Epithelial cell of proximal tubule (primary cell): ENCODE measurements at regions not wholly inside any gene's neighbourhood (a gene's known extent, or its start where the extent isn't known, plus 50 kb on each side); places are given as distances from the start of the nearest gene placed in this dataset.

ENCODE experiments used
- DNase-seq: peaks from one replicate; pipeline ENCODE4 v3.0.0-alpha.2; 2011; ENCODE audit warnings: low read depth
- H3K4me3 ChIP-seq: 2 replicates; pipeline ENCODE4 v1.5.1; 2011; ENCODE audit warnings: low read depth, mild to moderate bottlenecking, low read length
- CTCF ChIP-seq: conservative IDR thresholded peaks from 2 replicates; pipeline ENCODE4 v1.5.1; 2012; ENCODE audit warnings: low read depth, mild to moderate bottlenecking, low read length

- TF ChIP-seq CTCF, result no peak
- no peak for DNase-seq
- no peak overlapping the region for H3K4me3 ChIP-seq
These were observed 93.2 kb upstream of the SOX1 start for GRCh38 chr13:111973605-111974340.

GRCh38 chr13:111974341-111974640 lies 92.7 kb upstream of the SOX1 start:
- no peak for DNase-seq
- H3K4me3 ChIP-seq, result no peak overlapping the region
- no peak for TF ChIP-seq CTCF

- no peak for TF ChIP-seq CTCF
- no peak overlapping the region for H3K4me3 ChIP-seq
- no peak for DNase-seq
These were observed 91.1 kb upstream of the SOX1 start for GRCh38 chr13:111975539-111976473.

GRCh38 chr13:111976474-111977178 lies 90.3 kb upstream of the SOX1 start:
- no peak overlapping the region for H3K4me3 ChIP-seq
- no peak for DNase-seq
- TF ChIP-seq CTCF, result no peak

GRCh38 chr13:111977179-111977506 lies 89.8 kb upstream of the SOX1 start:
- DNase-seq, result no peak
- TF ChIP-seq CTCF, result no peak
- no peak overlapping the region for H3K4me3 ChIP-seq

GRCh38 chr13:111978546-111978945 lies 88.4 kb upstream of the SOX1 start:
- TF ChIP-seq CTCF, result no peak
- no peak overlapping the region for H3K4me3 ChIP-seq
- no peak for DNase-seq
